Astrocyte (in vitro differentiated cells and primary cell): ENCODE measurements at regions not wholly inside any gene's neighbourhood (a gene's known extent, or its start where the extent isn't known, plus 50 kb on each side); places are given as distances from the start of the nearest gene placed in this dataset.
"Not testable (repeated sequence)": the region's sequence is repeated elsewhere in the genome, so short reads cannot be mapped to it uniquely, and the experiment has no call there.

Experiments used
- DNase-seq: peaks from one replicate; pipeline ENCODE4 v3.0.0-alpha.2; 2010; ENCODE audit warnings: low read depth
- FAIRE-seq: peaks from 2 replicates; lab custom pipeline; 2011; peaks lifted over from hg19 to GRCh38; lab: Jason Lieb, UNC
- H2AFZ ChIP-seq: 2 replicates; pipeline ENCODE4 v1.6.0; 2012; ENCODE audit warnings: low read depth, low read length, inconsistent platforms
- H3K27ac ChIP-seq: 2 replicates; pipeline ENCODE4 v1.5.1; 2011; ENCODE audit warnings: low read depth, low read length, inconsistent platforms
- H3K27me3 ChIP-seq: 2 replicates; pipeline ENCODE4 v1.6.0; 2011; ENCODE audit warnings: low read length, inconsistent platforms; ENCODE audit not compliant: insufficient read depth
- H3K36me3 ChIP-seq: 2 replicates; pipeline ENCODE4 v1.5.1; 2011; ENCODE audit warnings: low read length, inconsistent platforms; ENCODE audit not compliant: insufficient read depth
- H3K4me1 ChIP-seq: 2 replicates; pipeline ENCODE4 v1.5.1; 2011; ENCODE audit warnings: low read length, inconsistent platforms; ENCODE audit not compliant: insufficient read depth
- H3K4me2 ChIP-seq: 2 replicates; pipeline ENCODE4 v1.6.0; 2012; ENCODE audit warnings: low read length, inconsistent platforms
- H3K4me3 ChIP-seq: 2 replicates; pipeline ENCODE4 v1.5.1; 2011; ENCODE audit warnings: low read depth, mild to moderate bottlenecking, low read length, inconsistent platforms; ENCODE audit not compliant: insufficient read depth
- H3K79me2 ChIP-seq: 2 replicates; pipeline ENCODE4 v1.6.0; 2012; ENCODE audit warnings: mild to moderate bottlenecking, low read length, inconsistent platforms; ENCODE audit not compliant: insufficient read depth
- H3K9ac ChIP-seq: 2 replicates; pipeline ENCODE4 v1.6.0; 2012; ENCODE audit warnings: mild to moderate bottlenecking, low read length, inconsistent platforms
- H3K9me3 ChIP-seq: 2 replicates; pipeline ENCODE4 v1.5.1; 2012; ENCODE audit warnings: low read depth, mild to moderate bottlenecking, low read length, inconsistent platforms; ENCODE audit not compliant: insufficient read depth
- H4K20me1 ChIP-seq: 2 replicates; pipeline ENCODE4 v1.6.0; 2012; ENCODE audit warnings: low read length, inconsistent platforms; ENCODE audit not compliant: insufficient read depth
- H3K27ac Mint-ChIP-seq: one replicate; pipeline ENCODE4 v1.8.0; 2021; ENCODE audit warnings: mild to moderate bottlenecking, mixed read lengths; ENCODE audit not compliant: unreplicated experiment
- H3K27me3 Mint-ChIP-seq: one replicate; pipeline ENCODE4 v1.8.0; 2021; ENCODE audit warnings: low read depth, mixed read lengths; ENCODE audit not compliant: unreplicated experiment
- H3K36me3 Mint-ChIP-seq: one replicate; pipeline ENCODE4 v1.8.0; 2021; ENCODE audit warnings: low read depth, mixed read lengths; ENCODE audit not compliant: unreplicated experiment
- H3K4me1 Mint-ChIP-seq: one replicate; pipeline ENCODE4 v1.8.0; 2021; ENCODE audit warnings: low read depth, mixed read lengths; ENCODE audit not compliant: unreplicated experiment
- H3K4me3 Mint-ChIP-seq: one replicate; pipeline ENCODE4 v1.8.0; 2021; ENCODE audit warnings: mild to moderate bottlenecking, moderate library complexity, mixed read lengths; ENCODE audit not compliant: unreplicated experiment
- H3K9me3 Mint-ChIP-seq: one replicate; pipeline ENCODE4 v1.8.0; 2021; ENCODE audit warnings: mild to moderate bottlenecking, mixed read lengths; ENCODE audit not compliant: unreplicated experiment
- CTCF ChIP-seq: IDR thresholded peaks from 2 replicates; pipeline ENCODE4 v1.5.1; 2011; ENCODE audit warnings: low read depth, mild to moderate bottlenecking, inconsistent platforms, low read length, moderate library complexity; ENCODE audit not compliant: insufficient read depth
- EZH2 ChIP-seq: IDR thresholded peaks from 2 replicates; pipeline ENCODE4 v1.6.1; 2012; ENCODE audit warnings: mild to moderate bottlenecking, low read length, inconsistent platforms; ENCODE audit not compliant: insufficient read depth

DNA sequence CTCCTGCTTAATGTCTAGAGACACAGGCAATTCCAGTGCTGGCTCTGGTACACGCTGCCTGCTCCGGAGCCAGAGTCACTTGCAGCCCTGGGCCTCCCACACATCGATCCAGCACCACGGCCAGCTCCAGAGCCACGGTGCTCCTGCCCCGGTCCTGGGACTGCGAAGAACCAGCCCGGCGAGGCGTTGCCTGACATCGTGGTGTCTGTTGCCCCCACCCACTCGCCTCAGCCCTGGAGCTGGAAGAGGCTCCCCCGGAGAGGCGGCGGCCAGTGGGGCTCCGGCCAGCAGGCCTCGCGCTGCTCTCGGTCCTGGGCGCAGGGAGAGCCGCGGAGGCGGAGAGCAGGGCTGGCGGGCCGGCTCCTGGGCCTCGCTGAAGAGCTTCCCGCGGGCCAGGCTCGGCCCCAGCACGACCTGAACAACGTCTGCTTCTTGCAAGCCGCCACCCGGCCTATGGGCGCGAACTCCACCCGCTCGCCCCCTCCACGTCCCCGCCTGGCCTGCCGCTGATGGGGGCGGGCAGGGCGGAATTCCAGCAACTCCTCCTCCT is 364.8 kb downstream of the CEP170 start:
- H3K27me3 Mint-ChIP-seq: peaks cover 25% of the 10 kb centered on the region
- no peaks in the 10 kb centered on the region for H3K4me1 Mint-ChIP-seq
- Histone ChIP-seq H3K9me3 (no peaks in the 10 kb centered on the region), H2AFZ (no peak overlapping the region), H3K27me3 (no peaks in the 10 kb centered on the region), H4K20me1 (no peaks in the 10 kb centered on the region), H3K79me2 (no peaks in the 10 kb centered on the region), H3K4me1 (no peaks in the 10 kb centered on the region), H3K4me3 (no peak overlapping the region), H3K4me2 (no peak overlapping the region), H3K27ac (no peak overlapping the region), H3K9ac (no peak overlapping the region), H3K36me3 (no peaks in the 10 kb centered on the region)
- TF ChIP-seq CTCF: no peak
- TF ChIP-seq EZH2: no peak
- FAIRE-seq (no peak), DNase-seq (no peak)
- H3K36me3 Mint-ChIP-seq: no peaks in the 10 kb centered on the region
- H3K9me3 Mint-ChIP-seq: peaks cover 4% of the 10 kb centered on the region
- no peak overlapping the region for H3K27ac Mint-ChIP-seq
- peak overlapping the region; percentile 54 for H3K4me3 Mint-ChIP-seq

DNA sequence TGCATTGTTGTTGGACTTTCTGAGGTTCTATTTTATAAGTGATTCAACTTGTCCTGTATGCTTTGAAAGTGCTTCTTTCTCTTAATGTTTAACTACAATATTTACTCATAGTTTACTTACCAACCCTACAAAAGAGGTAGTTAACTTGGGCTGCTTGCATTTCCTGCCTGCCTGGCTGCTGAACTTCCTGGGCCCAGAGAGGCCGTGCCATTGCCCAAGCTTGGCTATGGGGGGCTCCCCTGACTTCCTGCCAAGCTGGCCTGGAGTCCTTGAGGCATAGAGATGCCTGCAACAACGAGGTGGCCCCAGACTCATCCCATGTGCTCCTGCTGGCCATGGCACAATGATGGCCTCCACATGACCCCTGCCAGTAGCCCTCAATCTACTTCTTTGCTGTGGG is 361.6 kb upstream of the PLD5 start:
- Mint-ChIP-seq H3K36me3 (no peaks in the 10 kb centered on the region), H3K9me3 (peaks cover 3% of the 10 kb centered on the region), H3K27me3 (peaks cover 20% of the 10 kb centered on the region), H3K27ac (no peak overlapping the region), H3K4me1 (no peaks in the 10 kb centered on the region), H3K4me3 (no peak overlapping the region)
- H3K36me3 ChIP-seq: no peaks in the 10 kb centered on the region
- H3K4me3 ChIP-seq: no peak overlapping the region
- H3K9me3 ChIP-seq: no peaks in the 10 kb centered on the region
- H3K9ac ChIP-seq: no peak overlapping the region
- no peak for FAIRE-seq
- no peak for DNase-seq
- H3K27me3 ChIP-seq: no peaks in the 10 kb centered on the region
- no peak overlapping the region for H2AFZ ChIP-seq
- no peaks in the 10 kb centered on the region for H3K79me2 ChIP-seq
- no peak for TF ChIP-seq CTCF
- no peak for TF ChIP-seq EZH2
- no peak overlapping the region for H3K4me2 ChIP-seq
- no peak overlapping the region for H3K27ac ChIP-seq
- H4K20me1 ChIP-seq: no peaks in the 10 kb centered on the region
- no peaks in the 10 kb centered on the region for H3K4me1 ChIP-seq

- not testable (repeated sequence) for H3K36me3 ChIP-seq, H3K27ac Mint-ChIP-seq, H3K4me3 Mint-ChIP-seq, H3K4me1 ChIP-seq, H3K27me3 ChIP-seq, H3K4me2 ChIP-seq, H3K9ac ChIP-seq, H4K20me1 ChIP-seq, H3K9me3 ChIP-seq, H2AFZ ChIP-seq, FAIRE-seq, H3K4me1 Mint-ChIP-seq, DNase-seq, H3K4me3 ChIP-seq, H3K27ac ChIP-seq, H3K79me2 ChIP-seq, H3K9me3 Mint-ChIP-seq, H3K36me3 Mint-ChIP-seq
- peaks cover 14% of the 10 kb centered on the region for H3K27me3 Mint-ChIP-seq
These were observed 355.5 kb upstream of the PLD5 start for GRCh38 chr1:242880022-242880421.
